Ishikawa (cell line): ENCODE measurements at regions not wholly inside any gene's neighbourhood (a gene's known extent, or its start where the extent isn't known, plus 50 kb on each side); places are given as distances from the start of the nearest gene placed in this dataset.

Source experiments
- CEBPB ChIP-seq: IDR thresholded peaks from 2 replicates; pipeline ENCODE4 v1.6.1; 2012
- EP300 ChIP-seq: IDR thresholded peaks from 2 replicates; pipeline ENCODE4 v1.6.1; 2012; ENCODE audit warnings: borderline replicate concordance
- RAD21 ChIP-seq: IDR thresholded peaks from 2 replicates; pipeline ENCODE4 v1.6.1; 2012; ENCODE audit warnings: low read depth
- TAF1 ChIP-seq: IDR thresholded peaks from 2 replicates; pipeline ENCODE4 v1.6.1; 2012; ENCODE audit warnings: low read depth, mild to moderate bottlenecking
- TCF12 ChIP-seq: IDR thresholded peaks from 2 replicates; pipeline ENCODE4 v1.6.1; 2012; ENCODE audit warnings: low read depth
- YY1 ChIP-seq: IDR thresholded peaks from 2 replicates; pipeline ENCODE4 v1.6.1; 2012; ENCODE audit warnings: low read depth
- ZBTB7A ChIP-seq: IDR thresholded peaks from 2 replicates; pipeline ENCODE4 v1.6.1; 2012; ENCODE audit warnings: low read depth
- TF ChIP-seq, protein P1 (sequence below): IDR thresholded peaks from 2 replicates; pipeline ENCODE4 v1.6.1; 2012; ENCODE audit warnings: low read depth, mild to moderate bottlenecking
- TF ChIP-seq, protein P2 (sequence below): IDR thresholded peaks from 2 replicates; pipeline ENCODE4 v1.6.1; 2012

DNA sequence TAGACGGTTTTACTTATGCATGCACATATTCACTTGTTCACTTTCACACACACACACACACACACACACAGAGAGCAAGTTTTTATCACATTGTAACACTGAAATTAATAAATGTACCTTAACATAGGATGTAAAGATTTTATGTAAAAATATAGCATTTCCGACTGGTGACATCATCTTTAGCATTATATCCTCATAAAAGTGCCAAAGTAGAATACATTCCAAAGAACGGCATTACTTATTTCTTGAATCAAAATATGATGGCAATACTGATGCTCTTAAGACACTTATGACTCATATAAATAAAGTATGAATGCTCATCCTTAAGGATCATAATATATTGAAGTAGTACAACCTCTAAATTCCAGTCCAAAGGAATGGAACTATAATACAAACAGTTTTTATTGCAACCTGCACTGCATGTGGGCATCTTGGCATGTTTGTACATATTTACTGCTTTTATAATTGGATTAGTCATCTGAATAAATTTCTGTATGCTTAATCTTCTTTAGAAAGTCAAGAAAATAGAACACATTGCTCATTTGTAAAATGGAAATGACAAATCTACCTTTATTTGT lies 290.0 kb upstream of the SEMA3A start:
- TF ChIP-seq EP300 (no peak), TCF12 (no peak), TAF1 (no peak), CEBPB (no peak), ZBTB7A (no peak), YY1 (no peak), RAD21 (no peak)
- TF ChIP-seq, protein P1, sequence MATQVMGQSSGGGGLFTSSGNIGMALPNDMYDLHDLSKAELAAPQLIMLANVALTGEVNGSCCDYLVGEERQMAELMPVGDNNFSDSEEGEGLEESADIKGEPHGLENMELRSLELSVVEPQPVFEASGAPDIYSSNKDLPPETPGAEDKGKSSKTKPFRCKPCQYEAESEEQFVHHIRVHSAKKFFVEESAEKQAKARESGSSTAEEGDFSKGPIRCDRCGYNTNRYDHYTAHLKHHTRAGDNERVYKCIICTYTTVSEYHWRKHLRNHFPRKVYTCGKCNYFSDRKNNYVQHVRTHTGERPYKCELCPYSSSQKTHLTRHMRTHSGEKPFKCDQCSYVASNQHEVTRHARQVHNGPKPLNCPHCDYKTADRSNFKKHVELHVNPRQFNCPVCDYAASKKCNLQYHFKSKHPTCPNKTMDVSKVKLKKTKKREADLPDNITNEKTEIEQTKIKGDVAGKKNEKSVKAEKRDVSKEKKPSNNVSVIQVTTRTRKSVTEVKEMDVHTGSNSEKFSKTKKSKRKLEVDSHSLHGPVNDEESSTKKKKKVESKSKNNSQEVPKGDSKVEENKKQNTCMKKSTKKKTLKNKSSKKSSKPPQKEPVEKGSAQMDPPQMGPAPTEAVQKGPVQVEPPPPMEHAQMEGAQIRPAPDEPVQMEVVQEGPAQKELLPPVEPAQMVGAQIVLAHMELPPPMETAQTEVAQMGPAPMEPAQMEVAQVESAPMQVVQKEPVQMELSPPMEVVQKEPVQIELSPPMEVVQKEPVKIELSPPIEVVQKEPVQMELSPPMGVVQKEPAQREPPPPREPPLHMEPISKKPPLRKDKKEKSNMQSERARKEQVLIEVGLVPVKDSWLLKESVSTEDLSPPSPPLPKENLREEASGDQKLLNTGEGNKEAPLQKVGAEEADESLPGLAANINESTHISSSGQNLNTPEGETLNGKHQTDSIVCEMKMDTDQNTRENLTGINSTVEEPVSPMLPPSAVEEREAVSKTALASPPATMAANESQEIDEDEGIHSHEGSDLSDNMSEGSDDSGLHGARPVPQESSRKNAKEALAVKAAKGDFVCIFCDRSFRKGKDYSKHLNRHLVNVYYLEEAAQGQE = no peak
- TF ChIP-seq, protein P2, sequence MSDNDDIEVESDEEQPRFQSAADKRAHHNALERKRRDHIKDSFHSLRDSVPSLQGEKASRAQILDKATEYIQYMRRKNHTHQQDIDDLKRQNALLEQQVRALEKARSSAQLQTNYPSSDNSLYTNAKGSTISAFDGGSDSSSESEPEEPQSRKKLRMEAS = no peak
